HG02759 (cell line): ENCODE measurements at regions not wholly inside any gene's neighbourhood (a gene's known extent, or its start where the extent isn't known, plus 50 kb on each side); places are given as distances from the start of the nearest gene placed in this dataset.

Source experiments
- ATAC-seq: cut with Tn5 transposase; IDR thresholded peaks from one replicate; pipeline ENCODE4 v1.9.1; 2021; ENCODE audit warnings: mild to moderate bottlenecking, moderate library complexity; ENCODE audit not compliant: unreplicated experiment

GRCh38 chr12:25745281-25745680, 192.2 kb upstream of the LMNTD1 start:
- ATAC-seq = no peak

DNA sequence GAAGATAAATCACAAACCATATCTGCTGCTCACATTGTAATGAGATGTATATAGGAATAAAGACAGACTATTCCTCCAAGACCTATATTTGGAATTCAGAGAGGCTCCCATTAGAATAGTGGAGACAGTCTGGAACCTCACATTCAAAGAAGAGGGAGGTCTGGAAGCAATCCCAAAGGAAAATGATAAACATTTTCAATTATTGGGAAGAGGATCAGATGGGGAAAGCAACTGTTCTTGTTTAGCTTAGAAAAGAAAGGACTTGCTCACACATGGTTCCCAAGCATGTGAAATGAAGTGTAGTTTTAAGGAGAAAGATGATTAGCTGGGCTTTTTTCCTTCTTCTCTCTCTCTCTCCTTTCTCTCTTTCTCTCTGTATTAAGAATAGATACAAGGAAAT, 193.0 kb upstream of the LMNTD1 start:
- ATAC-seq = no peak

DNA sequence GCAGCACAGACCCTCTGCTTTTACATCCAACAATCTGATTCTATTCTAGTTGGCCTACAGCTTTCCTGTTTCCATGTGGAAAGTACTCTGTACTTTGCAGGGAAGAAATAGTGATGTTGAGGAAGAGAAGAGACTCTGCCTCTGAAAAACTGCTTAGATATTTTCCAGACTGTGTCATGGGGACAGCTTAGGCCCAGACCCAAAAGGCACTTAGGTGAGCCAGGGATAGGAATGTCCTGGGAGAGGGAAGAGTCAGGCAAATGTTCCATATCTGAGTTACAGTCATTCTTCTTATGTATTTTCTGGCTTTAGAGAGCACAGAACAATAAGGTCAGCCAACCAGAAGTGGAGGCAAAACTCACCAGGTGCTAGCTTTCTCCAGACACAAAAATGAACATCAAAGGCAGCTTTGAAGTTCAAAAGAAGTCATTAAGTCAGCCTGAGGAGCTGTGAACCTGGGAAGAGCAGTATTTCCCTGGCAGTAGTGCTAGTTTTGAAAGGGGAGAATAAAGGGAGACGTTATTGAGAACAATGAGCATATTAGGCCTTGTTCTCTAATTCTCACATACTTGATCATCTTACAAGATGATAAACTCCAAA, 199.7 kb upstream of the LMNTD1 start:
- no peak for ATAC-seq

GRCh38 chr12:25755136-25755970, 202.3 kb upstream of the LMNTD1 start:
- ATAC-seq = no peak

DNA sequence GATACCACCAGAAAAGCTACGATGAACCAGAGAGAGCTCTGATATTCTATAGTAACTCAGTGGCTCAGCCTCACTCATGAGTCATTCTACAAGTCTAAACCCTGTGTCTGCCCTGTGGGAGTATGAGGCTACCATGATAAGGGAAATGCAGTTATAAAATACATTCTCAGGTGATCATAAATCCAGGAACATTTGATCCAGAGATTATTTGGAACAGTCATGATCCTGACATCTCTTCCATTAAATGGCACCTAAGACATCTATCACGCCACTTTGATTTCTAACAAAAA, 202.6 kb upstream of the RASSF8 start:
- no peak for ATAC-seq

GRCh38 chr12:25757037-25757665, 201.3 kb upstream of the RASSF8 start:
- no peak for ATAC-seq

- no peak for ATAC-seq
Measured at GRCh38 chr12:25759752-25760151, 198.7 kb upstream of the RASSF8 start.

GRCh38 chr12:25761356-25761755, 197.1 kb upstream of the RASSF8 start:
- ATAC-seq = no peak

DNA sequence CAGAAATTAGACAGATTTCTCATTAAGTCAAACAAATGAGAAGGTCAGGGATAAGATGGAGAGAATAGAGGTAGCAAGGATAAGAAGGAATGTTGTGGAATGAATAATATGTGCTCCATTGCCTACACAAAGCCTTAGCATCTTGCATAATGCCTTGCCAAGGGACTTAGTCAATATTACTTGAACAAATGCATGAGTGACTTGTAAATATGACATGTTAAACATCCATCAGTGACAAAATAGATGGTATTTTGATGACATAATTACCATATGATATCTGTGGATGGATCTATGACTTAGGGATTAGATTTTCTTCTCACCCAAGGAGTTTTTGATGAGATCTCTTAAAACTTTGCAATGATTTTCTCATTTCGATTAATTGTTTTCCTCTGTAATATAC, 194.1 kb upstream of the RASSF8 start:
- no peak for ATAC-seq

GRCh38 chr12:25764892-25765291, 193.6 kb upstream of the RASSF8 start:
- no peak for ATAC-seq

- ATAC-seq = no peak
Measured at GRCh38 chr12:25767606-25768005, 190.9 kb upstream of the RASSF8 start.

DNA sequence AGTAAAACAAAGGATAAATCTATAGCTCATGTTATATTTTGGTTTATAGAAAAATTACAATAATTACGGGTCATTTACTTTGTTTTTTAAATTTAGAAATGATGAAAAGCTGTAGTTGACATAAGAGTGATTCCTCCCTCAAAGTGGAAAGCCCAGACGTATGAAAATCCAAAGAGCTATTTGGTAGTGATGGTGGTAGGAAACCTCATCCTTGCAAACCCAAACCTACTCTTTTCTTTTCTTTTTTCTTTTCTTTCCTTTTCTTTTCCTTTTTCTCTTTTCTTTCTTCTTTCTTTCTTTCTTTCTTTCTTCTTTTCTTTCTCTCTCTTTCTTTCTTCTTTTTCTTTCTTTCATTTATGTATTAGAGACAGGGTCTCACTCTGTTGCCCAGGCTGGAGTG, 190.3 kb upstream of the RASSF8 start:
- no peak for ATAC-seq

DNA sequence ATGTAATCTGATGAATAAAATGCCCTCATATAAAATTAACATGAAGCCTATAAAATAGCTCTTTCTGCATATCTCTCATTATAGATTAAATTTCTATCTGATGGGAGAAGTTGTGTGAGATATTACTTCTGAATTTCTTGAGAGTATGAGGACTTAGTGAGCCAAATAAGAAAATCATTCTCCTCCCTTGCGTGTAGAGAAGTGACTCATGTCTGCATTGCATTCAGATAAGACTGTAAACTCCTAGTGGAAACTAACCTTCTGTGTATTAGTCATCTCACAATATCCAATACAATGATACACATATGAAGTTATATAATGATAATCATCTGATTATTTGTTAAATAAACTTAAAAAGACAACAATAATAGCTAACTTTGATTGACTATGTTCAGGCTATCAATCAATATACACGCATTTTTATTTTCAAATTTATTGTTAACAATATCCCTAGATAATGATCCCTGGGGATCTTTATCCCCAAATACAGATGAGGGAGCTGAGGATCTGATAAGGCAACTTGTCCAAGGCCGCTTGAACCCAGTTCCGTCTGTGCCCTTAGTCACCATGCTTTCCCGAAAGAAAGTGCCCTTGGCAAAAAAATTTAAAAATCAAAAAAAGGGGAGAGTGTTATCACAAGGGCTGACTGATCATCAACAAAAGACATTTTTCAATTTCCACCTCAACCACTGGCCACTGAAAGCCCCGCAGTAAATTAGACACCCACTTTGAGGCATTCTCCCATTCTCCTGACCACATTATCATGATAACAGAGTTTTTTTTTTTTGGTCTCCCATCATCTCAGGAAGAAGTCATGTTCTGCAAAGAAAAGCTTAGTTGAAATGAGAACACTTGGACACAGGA, 189.2 kb upstream of the RASSF8 start:
- no peak for ATAC-seq

DNA sequence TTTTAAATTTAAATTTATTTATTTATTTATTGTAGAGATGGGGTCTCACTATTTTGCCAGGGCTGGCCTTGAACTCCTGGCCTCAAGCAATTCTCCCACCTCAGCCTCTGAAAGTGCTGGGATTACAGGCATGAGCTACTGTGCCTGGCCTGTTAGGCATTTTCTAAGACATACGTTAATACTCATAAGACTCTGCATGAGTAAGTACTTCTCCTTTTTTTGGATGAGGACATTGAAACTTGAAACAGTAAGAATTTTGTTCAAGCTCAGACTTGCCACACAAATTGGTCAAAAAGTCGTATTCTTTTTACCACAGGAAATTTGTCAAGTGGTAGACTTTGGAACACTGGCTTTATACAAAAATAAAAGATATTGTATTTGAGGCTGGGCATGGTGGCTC, 187.4 kb upstream of the RASSF8 start:
- ATAC-seq = no peak

DNA sequence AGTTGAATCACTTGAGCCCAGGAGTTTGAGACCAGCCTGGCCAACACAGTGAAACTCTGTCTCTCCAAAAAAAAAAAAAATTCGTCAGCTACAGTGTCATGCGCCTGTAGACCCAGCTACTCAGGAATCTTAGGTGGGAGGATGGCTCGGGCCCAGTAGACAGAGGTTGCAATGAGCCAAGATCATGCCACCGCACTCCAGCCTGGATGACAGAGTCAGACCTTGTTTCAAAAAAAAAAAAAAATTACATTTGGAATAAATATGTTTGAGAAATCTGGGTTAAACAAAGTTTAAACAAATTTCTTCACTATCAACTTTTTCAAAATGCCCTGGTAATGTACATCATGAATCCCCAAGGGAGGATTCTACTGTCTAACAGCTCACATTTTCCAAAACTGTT, 187.0 kb upstream of the RASSF8 start:
- ATAC-seq = no peak

DNA sequence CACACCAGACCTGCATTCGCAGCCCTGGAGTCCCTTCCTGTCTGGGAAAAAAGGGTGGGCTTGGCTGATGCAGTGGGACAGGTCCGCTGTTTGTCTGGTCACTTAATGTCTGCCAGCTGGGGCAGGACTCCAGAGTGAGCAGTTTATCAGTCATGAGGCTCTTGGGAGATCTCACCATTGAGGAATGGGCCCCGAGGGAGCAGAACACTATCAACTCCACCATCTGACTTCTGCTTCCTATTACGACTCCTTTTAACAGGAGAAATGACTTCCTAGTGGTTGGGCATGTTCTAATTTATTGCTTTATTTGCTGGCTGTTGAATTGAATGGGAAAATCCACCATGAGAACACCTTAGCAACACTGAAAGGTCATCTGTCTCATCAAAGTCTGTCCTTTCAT, 182.5 kb upstream of the RASSF8 start:
- no peak for ATAC-seq

DNA sequence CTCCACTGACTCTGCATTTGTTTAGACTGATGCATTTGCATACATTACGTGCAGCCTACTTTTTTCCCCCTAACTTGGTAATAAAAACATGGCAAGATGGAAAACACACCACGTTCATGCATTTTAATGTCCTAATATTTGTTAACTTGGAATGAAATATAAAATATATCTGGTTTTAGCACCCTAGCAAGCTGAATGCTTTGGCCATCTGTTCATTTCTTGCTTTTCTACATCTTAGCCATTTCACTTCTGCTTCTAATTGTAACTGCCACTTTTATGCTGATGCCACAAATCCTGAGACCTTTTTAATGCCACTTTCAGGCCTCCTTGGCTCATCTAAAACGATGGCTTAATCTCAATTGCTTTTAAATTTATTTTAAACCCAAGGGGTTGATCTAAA, 177.7 kb upstream of the RASSF8 start:
- ATAC-seq = no peak

DNA sequence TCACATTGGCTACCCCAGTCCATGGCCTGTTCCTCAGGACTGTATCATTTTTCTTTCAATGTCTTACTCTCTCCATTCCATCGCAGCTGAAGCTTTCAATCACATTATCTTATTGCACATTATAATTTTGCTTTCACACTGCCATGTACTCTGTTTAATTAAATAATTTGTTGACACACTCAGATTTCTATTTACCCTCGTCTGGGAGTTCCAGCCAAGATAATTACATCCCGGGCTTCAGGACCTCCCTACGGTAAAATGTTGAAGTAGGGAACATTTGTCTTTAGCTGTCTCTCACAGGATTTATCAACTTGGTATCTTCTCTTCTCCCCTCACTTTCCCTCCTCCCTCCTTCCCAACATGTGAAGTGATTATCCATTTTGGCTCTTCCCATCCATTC, 177.2 kb upstream of the RASSF8 start:
- ATAC-seq = no peak

DNA sequence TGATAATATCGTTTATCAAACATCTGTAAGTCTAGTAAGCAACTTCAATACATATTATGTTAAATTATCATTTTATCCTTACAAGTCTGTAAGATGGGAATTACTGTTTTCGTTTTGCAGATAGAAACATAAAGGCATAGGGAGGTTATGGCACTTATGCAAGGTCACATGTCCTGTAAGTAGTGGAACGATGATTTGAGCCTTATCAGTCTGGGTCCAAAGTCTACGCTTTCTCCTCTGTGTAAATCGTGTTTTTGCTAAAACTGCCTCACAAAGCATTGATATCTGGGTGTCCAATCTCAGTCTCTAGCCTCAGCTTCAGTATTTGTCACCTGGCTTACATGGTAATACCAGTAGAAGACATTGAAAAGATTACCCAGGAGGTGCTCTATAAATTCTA, 174.9 kb upstream of the RASSF8 start:
- no peak for ATAC-seq

DNA sequence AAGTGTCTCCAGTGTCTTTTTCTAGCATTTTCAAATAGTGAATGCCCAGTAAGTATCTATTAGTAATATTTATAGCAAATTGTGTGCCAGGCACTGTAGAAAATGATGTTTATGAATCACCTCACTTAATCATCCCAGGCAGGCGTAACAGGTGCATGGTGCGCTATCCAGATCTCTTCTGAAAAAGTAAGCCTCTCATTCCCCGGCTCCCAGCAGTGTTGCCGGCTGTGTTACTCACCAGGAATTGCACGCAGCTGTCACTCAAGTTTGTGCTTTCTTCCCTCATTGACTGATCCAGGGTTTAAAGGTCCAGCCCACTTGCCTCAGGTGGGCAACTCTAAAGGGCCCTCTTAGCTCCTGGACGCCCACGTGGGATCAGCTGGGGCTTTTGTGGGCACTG, 173.8 kb upstream of the RASSF8 start:
- no peak for ATAC-seq

- ATAC-seq = no peak
Measured at GRCh38 chr12:25785134-25785533, 173.3 kb upstream of the RASSF8 start.

DNA sequence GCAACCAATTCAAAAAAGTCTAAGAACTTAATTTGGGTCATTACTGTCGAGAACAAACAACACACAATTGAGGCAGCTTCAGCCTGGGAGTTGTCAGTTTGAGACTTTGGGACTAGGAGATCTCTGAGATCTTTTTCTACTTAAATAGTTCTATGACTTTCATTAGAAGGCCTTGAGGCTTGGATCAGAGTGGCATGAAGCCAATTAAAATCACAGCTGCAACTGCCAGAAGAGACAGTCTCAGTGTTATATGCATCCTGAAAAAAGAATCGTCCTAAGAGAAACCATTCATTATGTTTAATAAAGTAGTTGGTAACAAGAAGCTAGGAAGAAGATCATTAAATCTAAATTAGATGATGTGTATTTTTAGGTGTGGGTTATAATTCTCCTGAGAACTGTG, 170.8 kb upstream of the RASSF8 start:
- ATAC-seq = no peak
